Activated naive CD8-positive, alpha-beta T cell treated with anti-CD3 and anti-CD28 coated beads, Interleukin-2, amount 10 ng/mL, durations not matched to agents 7 days and 5 days (primary cell): ENCODE measurements at regions not wholly inside any gene's neighbourhood (a gene's known extent, or its start where the extent isn't known, plus 50 kb on each side); places are given as distances from the start of the nearest gene placed in this dataset.
"Not testable (repeated sequence)": the region's sequence is repeated elsewhere in the genome, so short reads cannot be mapped to it uniquely, and the experiment has no call there.

Experiments
- ATAC-seq: fragments of 150-1000 bp; cut with Tn5 transposase; one replicate; pipeline ENCODE4 v1.10.0; 2021; ENCODE audit warnings: low read depth, moderate library complexity
- POLR2A ChIA-PET: fragments of 350-600 bp; sonication (Branson Sonifier 250); formaldehyde crosslinking; loops from one replicate; lab custom pipeline; 2021; ENCODE audit warnings: antibody characterized with exemption; lab: Charles Lee
- DNase-seq: peaks from one replicate; pipeline ENCODE4 v3.0.0; 2021
- H3K27ac Mint-ChIP-seq: one replicate; pipeline ENCODE4 v1.8.0; 2022; ENCODE audit warnings: mild to moderate bottlenecking, mixed read lengths
- H3K27me3 Mint-ChIP-seq: one replicate; pipeline ENCODE4 v1.8.0; 2022; ENCODE audit warnings: mild to moderate bottlenecking, moderate library complexity, mixed read lengths
- H3K36me3 Mint-ChIP-seq: one replicate; pipeline ENCODE4 v1.8.0; 2021; ENCODE audit warnings: mild to moderate bottlenecking, mixed read lengths
- H3K4me1 Mint-ChIP-seq: one replicate; pipeline ENCODE4 v1.8.0; 2021; ENCODE audit warnings: mixed read lengths
- H3K4me3 Mint-ChIP-seq: one replicate; pipeline ENCODE4 v1.8.0; 2022; ENCODE audit warnings: mild to moderate bottlenecking, moderate library complexity, mixed read lengths
- H3K9me3 Mint-ChIP-seq: one replicate; pipeline ENCODE4 v1.8.0; 2021; ENCODE audit warnings: mixed read lengths

GRCh38 chr2:44051593-44052347 lies 56.0 kb upstream of the LRPPRC start:
- no peak overlapping the region for H3K4me3 Mint-ChIP-seq
- POLR2A ChIA-PET, result no interaction called here
- DNase-seq (no peak), ATAC-seq (no peak)
- H3K4me1 Mint-ChIP-seq, result no peaks in the 10 kb centered on the region
- peaks cover 2% of the 10 kb centered on the region for H3K27me3 Mint-ChIP-seq
- no peaks in the 10 kb centered on the region for H3K9me3 Mint-ChIP-seq
- H3K36me3 Mint-ChIP-seq, result no peaks in the 10 kb centered on the region
- H3K27ac Mint-ChIP-seq, result no peak overlapping the region

GRCh38 chr2:44052584-44052983 lies 56.8 kb upstream of the LRPPRC start:
- POLR2A ChIA-PET, result no interaction called here
- Mint-ChIP-seq H3K27ac (no peak overlapping the region), H3K36me3 (no peaks in the 10 kb centered on the region), H3K9me3 (no peaks in the 10 kb centered on the region), H3K4me1 (no peaks in the 10 kb centered on the region), H3K4me3 (no peak overlapping the region), H3K27me3 (no peaks in the 10 kb centered on the region)
- ATAC-seq (no peak), DNase-seq (no peak)

GRCh38 chr2:44053052-44053451 lies 57.3 kb upstream of the LRPPRC start:
- H3K9me3 Mint-ChIP-seq, result no peaks in the 10 kb centered on the region
- POLR2A ChIA-PET, result no interaction called here
- no peak overlapping the region for H3K27ac Mint-ChIP-seq
- DNase-seq, result no peak
- H3K36me3 Mint-ChIP-seq, result no peaks in the 10 kb centered on the region
- H3K4me3 Mint-ChIP-seq, result no peak overlapping the region
- no peaks in the 10 kb centered on the region for H3K27me3 Mint-ChIP-seq
- ATAC-seq, result no peak
- H3K4me1 Mint-ChIP-seq, result no peaks in the 10 kb centered on the region

- ATAC-seq, result no peak
- H3K4me3 Mint-ChIP-seq, result no peak overlapping the region
- H3K4me1 Mint-ChIP-seq, result no peaks in the 10 kb centered on the region
- no peaks in the 10 kb centered on the region for H3K27me3 Mint-ChIP-seq
- no peaks in the 10 kb centered on the region for H3K9me3 Mint-ChIP-seq
- no peaks in the 10 kb centered on the region for H3K36me3 Mint-ChIP-seq
- POLR2A ChIA-PET, result no interaction called here
- no peak overlapping the region for H3K27ac Mint-ChIP-seq
- DNase-seq, result no peak
Observed at GRCh38 chr2:44053456-44053855, 57.7 kb upstream of the LRPPRC start.

- H3K36me3 Mint-ChIP-seq, result no peaks in the 10 kb centered on the region
- no peak overlapping the region for H3K27ac Mint-ChIP-seq
- H3K4me1 Mint-ChIP-seq, result no peaks in the 10 kb centered on the region
- H3K27me3 Mint-ChIP-seq, result no peaks in the 10 kb centered on the region
- POLR2A ChIA-PET, result no interaction called here
- ATAC-seq (no peak), DNase-seq (no peak)
- H3K4me3 Mint-ChIP-seq, result no peak overlapping the region
- H3K9me3 Mint-ChIP-seq, result no peaks in the 10 kb centered on the region
Observed at GRCh38 chr2:44055229-44055628, 59.4 kb upstream of the LRPPRC start.

GRCh38 chr2:44055664-44056063 lies 59.9 kb upstream of the LRPPRC start:
- ATAC-seq, result no peak
- no peak overlapping the region for H3K27ac Mint-ChIP-seq
- POLR2A ChIA-PET, result no interaction called here

GRCh38 chr2:44056947-44057346 lies 61.2 kb upstream of the LRPPRC start:
- Mint-ChIP-seq H3K9me3 (no peaks in the 10 kb centered on the region), H3K4me3 (no peak overlapping the region), H3K36me3 (no peaks in the 10 kb centered on the region), H3K27me3 (peaks cover under 1% of the 10 kb centered on the region), H3K4me1 (no peaks in the 10 kb centered on the region), H3K27ac (no peak overlapping the region)
- DNase-seq (no peak), ATAC-seq (no peak)
- POLR2A ChIA-PET, result no interaction called here

More at GRCh38 chr2:44055664-44056063, 59.9 kb upstream of the LRPPRC start:
- Mint-ChIP-seq H3K27me3 (no peaks in the 10 kb centered on the region), H3K9me3 (no peaks in the 10 kb centered on the region), H3K4me3 (no peak overlapping the region), H3K4me1 (no peaks in the 10 kb centered on the region), H3K36me3 (no peaks in the 10 kb centered on the region)
- DNase-seq, result no peak

GRCh38 chr2:44060286-44060685 lies 64.5 kb upstream of the LRPPRC start:
- H3K4me1 Mint-ChIP-seq, H3K36me3 Mint-ChIP-seq, ATAC-seq, H3K9me3 Mint-ChIP-seq, DNase-seq, POLR2A ChIA-PET, H3K27me3 Mint-ChIP-seq, H3K4me3 Mint-ChIP-seq, H3K27ac Mint-ChIP-seq: not testable (repeated sequence)

- peaks cover 2% of the 10 kb centered on the region for H3K27me3 Mint-ChIP-seq
- H3K4me3 Mint-ChIP-seq, result no peak overlapping the region
- POLR2A ChIA-PET, result no interaction called here
- H3K4me1 Mint-ChIP-seq, result no peaks in the 10 kb centered on the region
- no peak for DNase-seq
- ATAC-seq, result no peak
- no peaks in the 10 kb centered on the region for H3K36me3 Mint-ChIP-seq
- H3K27ac Mint-ChIP-seq, result no peak overlapping the region
- H3K9me3 Mint-ChIP-seq, result no peaks in the 10 kb centered on the region
Observed at GRCh38 chr2:44060990-44061389, 65.2 kb upstream of the LRPPRC start.

- DNase-seq (no peak), ATAC-seq (no peak)
- H3K36me3 Mint-ChIP-seq, result no peaks in the 10 kb centered on the region
- POLR2A ChIA-PET, result no interaction called here
- peaks cover 2% of the 10 kb centered on the region for H3K27me3 Mint-ChIP-seq
- H3K4me3 Mint-ChIP-seq, result no peak overlapping the region
- no peak overlapping the region for H3K27ac Mint-ChIP-seq
- no peaks in the 10 kb centered on the region for H3K9me3 Mint-ChIP-seq
- no peaks in the 10 kb centered on the region for H3K4me1 Mint-ChIP-seq
Observed at GRCh38 chr2:44061469-44061868, 65.7 kb upstream of the LRPPRC start.

GRCh38 chr2:44061876-44062275 lies 66.1 kb upstream of the LRPPRC start:
- Mint-ChIP-seq H3K4me1 (no peaks in the 10 kb centered on the region), H3K9me3 (no peaks in the 10 kb centered on the region), H3K4me3 (no peak overlapping the region), H3K27ac (no peak overlapping the region), H3K27me3 (peaks cover 2% of the 10 kb centered on the region), H3K36me3 (no peaks in the 10 kb centered on the region)
- POLR2A ChIA-PET, result no interaction called here
- DNase-seq (no peak), ATAC-seq (no peak)

- H3K27me3 Mint-ChIP-seq, result peaks cover 2% of the 10 kb centered on the region
- no peak overlapping the region for H3K4me3 Mint-ChIP-seq
- ATAC-seq (no peak), DNase-seq (no peak)
- no peaks in the 10 kb centered on the region for H3K4me1 Mint-ChIP-seq
- H3K27ac Mint-ChIP-seq, result no peak overlapping the region
- POLR2A ChIA-PET, result no interaction called here
- H3K9me3 Mint-ChIP-seq, result no peaks in the 10 kb centered on the region
- no peaks in the 10 kb centered on the region for H3K36me3 Mint-ChIP-seq
Observed at GRCh38 chr2:44063033-44063432, 67.2 kb upstream of the LRPPRC start.

GRCh38 chr2:44064281-44064680 lies 68.5 kb upstream of the LRPPRC start:
- H3K4me3 Mint-ChIP-seq, POLR2A ChIA-PET, H3K9me3 Mint-ChIP-seq, H3K36me3 Mint-ChIP-seq, DNase-seq, H3K4me1 Mint-ChIP-seq, H3K27me3 Mint-ChIP-seq, H3K27ac Mint-ChIP-seq, ATAC-seq: not testable (repeated sequence)

GRCh38 chr2:44067012-44067790 lies 71.4 kb upstream of the LRPPRC start:
- H3K4me3 Mint-ChIP-seq, ATAC-seq, DNase-seq, H3K9me3 Mint-ChIP-seq, POLR2A ChIA-PET, H3K27me3 Mint-ChIP-seq, H3K27ac Mint-ChIP-seq, H3K4me1 Mint-ChIP-seq, H3K36me3 Mint-ChIP-seq: not testable (repeated sequence)
